IPS-11a (cell line): ENCODE measurements at regions not wholly inside any gene's neighbourhood (a gene's known extent, or its start where the extent isn't known, plus 50 kb on each side); places are given as distances from the start of the nearest gene placed in this dataset.

Source experiments
- H3K4me3 ChIP-seq: one replicate; pipeline ENCODE4 v1.5.1; 2013; ENCODE audit warnings: low read depth, low read length, control low read depth

DNA sequence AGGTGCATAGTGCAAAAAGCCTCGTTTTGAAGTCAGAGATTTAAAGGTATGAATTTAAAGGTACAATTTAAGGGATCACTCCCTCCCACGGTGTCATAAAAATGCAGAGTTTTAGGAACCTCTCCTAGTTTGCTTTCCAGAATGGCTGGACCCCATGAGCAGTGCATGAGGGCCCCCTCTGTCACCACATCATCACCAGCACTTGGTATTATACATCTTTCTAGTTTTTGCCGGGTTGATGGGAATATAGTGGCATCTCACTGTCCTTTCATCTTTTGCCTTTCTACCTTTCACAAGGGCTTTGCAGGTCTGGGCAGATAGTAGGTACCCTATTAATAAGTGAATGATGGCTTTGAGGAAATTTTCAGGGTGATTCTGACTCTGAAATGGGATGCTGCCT, 103.6 kb upstream of the AGBL1 start:
- no peak overlapping the region for H3K4me3 ChIP-seq

- H3K4me3 ChIP-seq: no peak overlapping the region
These were observed 102.7 kb upstream of the AGBL1 start for GRCh38 chr15:85976986-85977385.

DNA sequence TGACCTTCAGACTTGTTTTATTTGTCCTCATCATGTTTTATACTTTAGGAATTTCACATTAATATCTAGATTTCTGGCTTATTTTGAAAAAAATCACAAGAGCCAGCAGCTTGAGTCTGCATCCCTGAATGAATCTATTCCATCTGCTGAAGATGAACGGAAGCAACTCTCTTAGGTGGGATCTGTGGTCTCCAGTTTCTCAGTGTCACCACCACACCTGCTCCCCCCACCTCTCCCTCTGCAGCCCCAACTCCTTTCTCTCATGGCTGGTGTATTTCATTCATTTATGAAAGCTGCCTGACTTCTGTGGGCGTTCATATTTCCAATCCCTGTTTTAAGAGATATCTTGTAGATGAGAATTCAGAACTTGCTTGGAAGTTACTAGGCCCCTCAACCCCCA, 102.1 kb upstream of the AGBL1 start:
- H3K4me3 ChIP-seq: no peak overlapping the region

DNA sequence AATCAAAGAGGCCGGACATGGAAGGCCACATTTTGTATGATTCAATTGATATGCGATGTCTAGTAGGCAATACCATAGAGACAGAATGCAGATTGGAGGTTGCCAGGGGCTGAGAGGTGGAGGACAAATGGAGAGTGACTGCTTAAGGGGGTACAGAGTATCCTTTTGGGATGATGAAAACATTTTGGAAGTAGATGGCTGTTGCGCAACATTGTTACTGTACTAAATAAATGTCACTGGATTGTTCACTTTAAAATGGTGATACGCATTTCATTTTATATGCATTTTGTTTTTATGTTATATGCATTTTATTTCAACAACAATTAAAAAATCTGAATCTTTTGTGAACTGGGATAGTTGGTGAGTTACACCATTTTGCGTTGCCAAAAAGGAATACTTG, 99.7 kb upstream of the AGBL1 start:
- H3K4me3 ChIP-seq: no peak overlapping the region

DNA sequence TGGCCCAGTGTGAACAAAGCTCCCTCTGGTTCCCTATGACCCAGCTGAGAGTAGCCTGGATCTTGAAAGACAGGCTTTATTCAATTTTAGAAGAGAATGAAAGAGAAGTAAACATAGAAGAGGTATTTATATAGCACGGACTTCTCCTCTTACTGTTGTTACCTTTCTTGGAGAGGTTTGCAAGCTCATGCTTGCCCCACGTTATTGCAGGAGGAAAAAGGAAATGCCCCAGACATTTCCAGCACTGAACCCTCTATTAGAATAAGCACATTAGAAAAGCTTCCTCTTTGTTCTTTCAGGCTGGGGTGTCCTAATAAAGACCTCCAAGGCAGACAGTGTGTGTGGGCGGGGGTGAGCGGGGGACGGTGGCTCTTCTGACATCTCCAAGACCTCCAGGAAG, 98.7 kb upstream of the AGBL1 start:
- no peak overlapping the region for H3K4me3 ChIP-seq

GRCh38 chr15:85984241-85984640, 95.4 kb upstream of the AGBL1 start:
- no peak overlapping the region for H3K4me3 ChIP-seq

DNA sequence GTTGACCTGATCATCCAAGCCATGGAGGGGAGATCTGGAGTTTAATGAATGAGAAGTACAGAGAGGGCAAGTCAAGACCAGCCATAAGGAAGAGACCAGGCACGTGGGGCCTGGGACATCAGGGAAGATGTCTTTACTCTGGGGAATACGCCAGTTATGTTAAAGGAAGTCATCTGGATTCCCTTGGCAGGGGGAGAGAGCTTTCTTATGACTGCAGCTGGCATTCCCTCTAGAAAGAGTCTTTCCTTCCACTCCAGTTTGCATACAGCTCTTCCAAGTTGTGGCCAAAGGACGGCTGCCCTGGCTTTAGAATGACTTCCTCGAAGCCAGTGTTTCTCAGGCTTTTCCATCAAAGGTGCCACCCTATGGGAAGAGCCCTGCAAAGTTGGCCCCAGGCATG, 93.6 kb upstream of the AGBL1 start:
- no peak overlapping the region for H3K4me3 ChIP-seq

- no peak overlapping the region for H3K4me3 ChIP-seq
These were observed 92.9 kb upstream of the AGBL1 start for GRCh38 chr15:85986741-85987140.

DNA sequence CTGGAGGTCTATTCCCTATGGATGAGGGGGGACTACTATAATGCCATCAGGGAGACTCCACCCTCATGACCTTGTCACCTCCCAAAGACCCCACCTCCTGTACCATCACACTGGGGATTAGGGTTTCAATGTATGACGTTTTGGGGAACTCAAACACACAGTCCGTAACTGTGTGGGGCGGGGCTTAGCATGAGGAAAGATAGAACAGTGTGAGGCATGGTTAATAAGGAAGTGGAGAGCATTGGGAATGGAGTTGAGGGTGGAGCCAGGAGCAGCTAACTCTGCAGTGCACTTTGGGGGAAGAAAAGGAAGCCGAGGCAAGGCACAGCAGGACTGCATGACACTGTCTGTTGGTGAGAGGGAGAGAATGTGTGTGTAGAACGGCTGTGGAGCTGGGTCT, 90.9 kb upstream of the AGBL1 start:
- H3K4me3 ChIP-seq: no peak overlapping the region

GRCh38 chr15:85992224-85992623, 87.4 kb upstream of the AGBL1 start:
- H3K4me3 ChIP-seq: no peak overlapping the region

DNA sequence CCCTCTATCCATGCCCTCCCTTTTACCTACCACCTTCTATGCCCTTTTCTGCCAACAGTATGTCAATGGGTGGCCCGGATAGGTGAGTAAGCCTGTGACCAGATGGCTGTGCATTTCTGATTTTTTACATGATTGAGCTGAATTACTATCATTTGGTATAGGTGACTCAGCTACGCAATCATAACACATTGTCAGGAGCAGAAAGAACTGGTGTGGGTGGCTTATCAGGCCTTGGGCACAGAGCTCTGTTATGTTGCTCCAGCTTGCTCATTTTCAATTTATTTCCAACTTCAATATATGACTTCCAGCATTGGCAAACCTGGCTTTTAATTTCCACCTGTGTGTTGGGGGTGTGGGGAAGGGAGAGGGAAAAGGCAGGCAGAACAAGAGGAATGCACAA, 86.6 kb upstream of the AGBL1 start:
- H3K4me3 ChIP-seq: no peak overlapping the region

GRCh38 chr15:85997618-85998017, 82.1 kb upstream of the AGBL1 start:
- no peak overlapping the region for H3K4me3 ChIP-seq

- H3K4me3 ChIP-seq: no peak overlapping the region
These were observed 80.0 kb upstream of the AGBL1 start for GRCh38 chr15:85999658-86000057.

DNA sequence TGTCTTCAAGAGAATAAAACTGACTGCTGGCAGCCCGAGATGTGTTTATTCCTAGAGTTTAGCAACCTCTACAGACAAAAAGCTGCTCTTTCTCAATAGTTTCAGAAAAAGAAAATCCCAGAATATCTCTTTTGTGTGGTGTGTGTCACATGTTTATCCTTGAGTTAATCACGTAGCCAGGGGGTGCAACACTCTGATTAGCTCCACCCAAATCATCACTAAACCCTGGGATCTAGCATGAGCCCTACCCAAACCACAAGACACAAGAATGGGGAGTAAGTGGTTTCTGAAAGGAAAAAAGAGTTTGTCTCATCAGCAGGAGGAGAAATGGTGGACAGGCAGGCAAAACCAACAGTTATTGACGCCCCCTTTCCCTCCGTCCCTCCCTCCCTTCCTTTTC, 78.5 kb upstream of the AGBL1 start:
- H3K4me3 ChIP-seq: no peak overlapping the region

DNA sequence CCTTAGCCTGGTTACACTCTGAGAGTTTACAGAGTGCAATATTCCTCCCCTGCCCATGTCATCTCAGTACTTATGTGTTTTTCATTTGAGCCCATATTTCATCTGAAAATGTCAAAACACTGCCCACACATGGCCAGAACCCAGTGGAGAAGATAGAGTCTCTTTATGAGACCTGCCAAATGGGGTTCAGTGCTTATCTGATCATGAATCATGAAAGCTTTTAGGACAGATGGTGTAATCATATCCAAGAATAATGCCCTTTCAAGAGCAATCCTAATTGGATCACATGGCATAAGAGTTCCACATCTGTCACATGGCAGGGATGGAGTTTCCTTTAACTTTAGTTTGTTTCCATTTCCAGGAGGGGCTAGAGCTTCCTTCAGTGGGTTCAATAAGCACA, 77.2 kb upstream of the AGBL1 start:
- H3K4me3 ChIP-seq: no peak overlapping the region

GRCh38 chr15:86004061-86004460, 75.6 kb upstream of the AGBL1 start:
- no peak overlapping the region for H3K4me3 ChIP-seq

DNA sequence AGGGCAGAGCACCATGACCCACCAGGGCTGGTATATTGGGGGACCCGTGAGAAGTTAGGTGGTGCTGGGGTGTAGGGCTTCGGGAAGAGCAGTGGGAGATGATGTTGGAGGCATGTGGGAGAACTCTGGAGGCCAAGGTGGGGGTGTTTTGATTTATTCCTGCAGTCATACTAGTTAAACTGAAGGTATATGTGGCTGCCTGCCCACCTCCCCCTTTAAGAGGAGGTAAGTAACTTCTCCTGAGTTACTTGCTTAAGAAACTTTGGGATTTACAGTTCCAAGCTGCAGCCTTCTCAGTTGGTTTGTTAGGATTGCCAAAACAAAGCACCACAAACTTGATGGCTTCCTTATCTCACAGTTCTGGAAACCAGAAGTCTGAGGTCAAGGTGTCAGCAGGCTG, 73.1 kb upstream of the AGBL1 start:
- H3K4me3 ChIP-seq: no peak overlapping the region

GRCh38 chr15:86009727-86010126, 69.9 kb upstream of the AGBL1 start:
- H3K4me3 ChIP-seq: no peak overlapping the region

DNA sequence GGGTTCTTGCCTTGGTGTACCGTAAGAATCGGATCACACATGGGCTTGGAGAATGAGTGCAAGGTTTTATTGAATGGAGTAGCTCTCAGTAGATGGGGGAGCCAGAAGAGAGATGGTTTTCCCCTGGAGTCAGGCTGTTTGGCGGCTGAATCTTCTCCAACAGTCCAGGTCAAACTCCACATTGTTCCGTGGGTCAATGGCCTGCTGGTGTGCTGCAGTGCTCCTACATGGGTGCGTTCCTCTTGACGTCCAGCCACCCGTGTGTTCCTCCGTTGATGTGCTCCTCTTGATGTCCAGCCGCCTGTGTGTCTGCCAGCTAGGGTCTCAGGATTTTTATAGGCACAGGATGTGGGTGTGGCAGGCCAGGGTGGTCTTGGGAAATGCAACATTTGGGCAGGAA, 69.3 kb upstream of the AGBL1 start:
- no peak overlapping the region for H3K4me3 ChIP-seq

- H3K4me3 ChIP-seq: no peak overlapping the region
These were observed 68.8 kb upstream of the AGBL1 start for GRCh38 chr15:86010891-86011290.

- H3K4me3 ChIP-seq: no peak overlapping the region
These were observed 65.7 kb upstream of the AGBL1 start for GRCh38 chr15:86014016-86014415.

GRCh38 chr15:86016750-86017149, 62.9 kb upstream of the AGBL1 start:
- H3K4me3 ChIP-seq: no peak overlapping the region

- no peak overlapping the region for H3K4me3 ChIP-seq
These were observed 61.0 kb upstream of the AGBL1 start for GRCh38 chr15:86018679-86019078.
